NOMO-1 (cell line): ENCODE measurements at regions not wholly inside any gene's neighbourhood (a gene's known extent, or its start where the extent isn't known, plus 50 kb on each side); places are given as distances from the start of the nearest gene placed in this dataset.
"Not testable (repeated sequence)": the region's sequence is repeated elsewhere in the genome, so short reads cannot be mapped to it uniquely, and the experiment has no call there.

Source experiments
- DNase-seq, 2 experiments: peaks; one replicate each; lab custom pipeline; 2025; ENCODE audit not compliant: unreplicated experiment in 2 of 2; lab: John Stamatoyannopoulos, UW

DNA sequence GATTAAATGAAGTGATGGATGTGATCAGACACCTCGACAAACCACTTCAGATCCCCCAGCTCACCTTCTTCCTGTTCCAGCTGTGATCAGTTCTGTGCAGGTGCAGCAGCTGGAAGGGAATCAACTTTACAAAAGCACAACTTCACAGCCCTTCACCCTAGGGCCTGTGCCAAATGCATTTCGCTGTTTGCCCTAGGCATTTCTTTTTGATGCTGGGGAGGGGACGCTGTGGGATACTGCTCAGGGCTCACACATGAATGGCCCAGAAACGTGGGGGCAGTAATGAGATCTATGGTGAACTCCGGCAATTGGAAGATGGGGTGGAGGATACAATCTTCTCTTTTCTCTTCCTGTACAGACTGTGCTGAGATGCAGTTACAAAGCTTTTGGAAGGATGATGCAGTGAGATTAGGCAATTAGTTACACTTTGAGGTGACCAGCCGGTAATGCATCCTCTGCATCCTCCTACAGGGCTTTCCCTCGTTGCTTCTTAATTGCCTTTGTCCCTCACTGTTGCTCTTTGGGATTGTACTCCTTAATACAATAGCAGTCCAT is 215.1 kb upstream of the PITX2 start:
- no peak for DNase-seq

DNA sequence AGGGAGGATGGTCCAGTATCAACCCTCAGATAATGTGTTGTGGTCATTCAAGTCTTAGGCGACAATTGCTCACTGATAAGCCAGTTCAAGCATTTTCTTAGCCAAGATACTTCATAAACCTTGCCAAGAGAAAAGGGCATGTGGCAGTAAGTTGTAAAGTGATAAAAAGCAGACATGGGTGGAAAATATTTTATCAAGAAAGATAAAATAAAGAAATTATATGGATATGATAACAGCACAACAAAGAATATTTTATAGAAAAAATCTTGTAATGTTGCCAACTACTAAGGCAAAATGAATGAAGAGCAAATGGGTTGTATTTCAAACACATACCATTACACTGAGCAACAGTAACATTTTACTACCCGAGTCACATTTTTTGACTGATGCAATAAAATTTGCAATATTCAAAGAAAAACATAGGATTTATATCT is 217.4 kb upstream of the PITX2 start:
- no peak for DNase-seq

DNA sequence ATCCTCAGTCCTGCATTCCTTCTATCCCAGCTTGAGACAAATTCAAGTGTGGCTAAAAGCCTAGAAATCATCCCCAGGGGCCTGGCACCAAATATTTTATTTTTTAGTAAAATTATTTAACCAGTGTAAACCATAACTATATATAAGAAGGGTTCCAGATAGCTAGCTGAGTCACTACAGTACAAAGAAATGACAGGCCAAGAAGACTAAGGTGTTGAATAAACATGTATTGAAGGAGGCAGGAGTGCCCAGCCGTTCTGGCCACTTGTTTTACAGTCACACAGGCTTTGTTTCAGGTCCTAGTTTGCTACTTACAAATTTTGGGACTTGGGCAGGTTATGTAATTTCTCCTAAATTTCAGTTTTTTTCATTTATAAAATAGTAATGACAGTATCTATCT is 225.9 kb upstream of the PITX2 start:
- no peak for DNase-seq

DNA sequence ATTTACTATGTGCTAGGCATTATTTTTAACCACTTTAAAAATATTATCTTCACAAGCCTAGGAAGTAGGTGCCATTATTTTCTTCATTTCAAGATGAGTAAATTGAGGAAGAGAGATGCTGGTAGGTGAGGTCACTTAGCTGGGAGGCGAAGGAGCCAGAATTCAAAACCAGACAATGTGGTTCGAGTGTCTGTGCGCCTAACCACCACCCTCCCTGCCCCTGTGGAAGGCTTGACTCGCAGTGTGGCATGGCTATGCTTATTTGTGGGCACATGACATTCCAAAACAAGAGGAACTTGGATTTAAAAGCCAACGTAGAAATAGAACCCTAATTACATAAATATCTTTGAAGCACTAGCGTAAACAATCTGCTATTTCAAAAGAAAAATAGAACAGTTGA is 226.6 kb upstream of the PITX2 start:
- no peak for DNase-seq

DNA sequence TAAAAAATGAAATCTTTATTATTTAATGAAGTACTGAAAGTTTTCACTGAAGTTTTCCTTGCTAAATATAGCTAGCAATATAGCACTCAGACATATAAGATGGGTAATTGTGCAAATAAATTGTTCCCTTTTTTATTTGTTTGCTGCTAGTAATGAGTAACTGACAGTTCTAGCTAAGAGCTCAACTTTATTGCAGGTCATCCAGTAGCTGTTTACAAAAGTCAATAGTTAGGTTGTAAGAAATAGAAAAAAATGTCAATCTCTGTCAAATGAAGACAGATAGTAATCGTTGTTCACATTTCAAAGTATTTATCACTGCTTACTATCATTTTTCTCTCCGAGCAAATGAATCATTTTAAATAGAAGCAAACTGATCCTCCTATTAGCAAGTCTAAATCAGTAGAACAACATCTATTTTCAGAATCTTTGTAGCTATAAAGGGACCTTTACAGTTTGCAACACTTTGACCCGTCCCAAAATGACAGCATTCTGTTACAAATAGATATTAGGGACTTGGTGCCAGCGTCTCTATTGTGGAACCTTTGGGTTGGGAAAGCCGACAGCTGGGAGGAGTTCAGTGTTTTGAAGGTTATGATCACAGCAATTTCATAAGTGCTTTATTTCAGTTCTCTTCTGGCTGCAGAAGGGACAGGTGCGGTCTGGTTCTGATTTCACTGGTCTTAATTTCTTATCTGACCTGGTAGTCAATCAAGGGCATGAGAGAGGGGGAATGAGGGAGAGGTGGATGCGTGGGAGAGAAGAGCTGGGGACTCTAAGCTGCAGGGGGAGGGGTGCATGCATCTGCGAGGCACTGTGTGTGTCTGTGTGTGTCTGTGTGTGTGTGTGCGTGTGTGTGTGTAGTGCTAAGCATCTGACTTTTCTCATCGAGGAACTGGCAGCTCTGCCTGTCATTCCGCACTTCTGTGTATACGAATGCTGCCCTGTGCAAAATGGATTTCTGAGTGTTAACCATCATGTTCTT is 227.9 kb upstream of the PITX2 start:
- no peak for DNase-seq

DNA sequence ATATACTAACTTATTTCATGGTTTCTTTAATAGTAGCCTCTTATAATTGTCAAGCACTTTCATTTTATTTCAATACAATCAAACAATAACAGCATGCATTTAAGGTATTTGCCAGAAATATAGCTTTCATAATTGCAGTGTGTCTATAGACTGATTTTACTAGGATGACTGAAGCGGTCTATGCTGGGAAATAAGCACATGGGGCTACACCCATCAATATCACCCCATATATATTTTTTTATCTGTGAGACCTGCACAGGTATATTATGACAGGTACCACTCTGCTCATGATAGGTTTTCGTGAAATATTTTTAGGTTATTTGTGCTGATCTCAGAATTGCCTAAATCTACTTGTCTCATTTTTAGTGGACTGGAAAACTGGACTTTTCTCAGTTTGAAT is 229.1 kb upstream of the PITX2 start:
- DNase-seq, result no peak

DNA sequence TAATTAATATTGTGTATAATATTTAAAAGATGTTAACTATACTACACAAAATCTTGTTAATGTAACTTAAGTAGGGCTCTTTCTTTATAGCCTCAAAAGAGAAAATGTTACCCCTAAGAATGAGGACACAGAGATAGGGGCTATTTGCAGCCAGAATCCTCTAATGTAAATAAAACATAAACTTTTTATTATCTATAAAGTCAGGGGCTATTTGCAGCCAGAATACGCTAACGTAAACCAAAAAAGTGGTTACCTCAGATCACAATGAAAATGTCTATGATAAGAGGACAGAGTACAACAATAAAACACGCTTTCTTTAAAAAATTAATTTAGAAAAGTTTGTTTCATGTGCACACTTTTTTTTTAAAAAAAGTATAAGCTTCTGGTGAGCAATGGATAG is 229.9 kb upstream of the PITX2 start:
- DNase-seq, result no peak

DNA sequence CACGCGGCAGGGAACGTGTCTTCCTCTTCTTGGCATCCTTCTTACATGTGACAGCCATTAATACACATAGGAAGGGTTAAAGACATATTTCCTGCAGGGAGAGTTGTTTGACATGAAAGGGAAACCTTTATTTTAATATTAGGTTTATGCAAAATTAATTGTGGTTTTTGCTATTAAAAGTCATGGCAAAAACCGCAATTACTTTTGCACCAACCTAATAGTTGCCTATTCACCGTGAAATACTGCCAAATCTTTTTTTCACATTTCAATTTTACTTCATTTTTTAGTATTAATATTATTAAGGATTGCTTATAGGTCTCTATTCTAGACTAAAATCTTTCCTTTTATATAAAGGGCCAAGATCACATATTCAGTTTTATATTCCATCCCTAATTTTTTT is 230.4 kb upstream of the PITX2 start:
- no peak for DNase-seq

DNA sequence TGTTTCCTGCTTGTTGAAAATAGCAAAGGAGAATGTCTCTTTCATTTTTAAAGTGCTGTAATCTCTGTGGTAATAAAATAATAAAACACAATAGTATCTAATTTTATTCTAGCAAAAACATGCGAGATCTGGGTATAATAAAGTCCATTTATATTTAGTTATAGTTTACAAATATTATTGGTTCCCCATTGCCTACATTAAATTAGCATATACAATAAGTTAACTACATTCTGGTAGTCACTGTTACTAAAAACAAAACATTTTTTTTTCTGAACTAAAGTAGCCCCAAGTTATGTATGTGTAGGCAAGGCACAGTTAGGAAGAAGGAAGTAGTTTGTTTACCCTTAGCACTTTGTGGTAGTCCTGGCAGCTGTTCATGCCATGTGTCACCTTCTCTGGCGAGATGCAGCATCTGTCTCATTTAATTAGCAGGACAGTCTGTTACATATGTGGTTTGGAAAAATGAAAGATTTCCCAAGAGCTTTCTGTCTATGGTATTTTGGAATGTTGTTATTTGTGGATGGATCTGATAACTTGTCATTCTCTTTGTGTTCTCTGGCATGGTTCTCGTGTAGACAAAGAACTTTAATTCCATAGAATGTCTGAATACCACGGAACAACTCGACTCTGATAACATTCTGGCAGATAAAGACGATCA is 231.3 kb upstream of the PITX2 start:
- DNase-seq, result no peak

DNA sequence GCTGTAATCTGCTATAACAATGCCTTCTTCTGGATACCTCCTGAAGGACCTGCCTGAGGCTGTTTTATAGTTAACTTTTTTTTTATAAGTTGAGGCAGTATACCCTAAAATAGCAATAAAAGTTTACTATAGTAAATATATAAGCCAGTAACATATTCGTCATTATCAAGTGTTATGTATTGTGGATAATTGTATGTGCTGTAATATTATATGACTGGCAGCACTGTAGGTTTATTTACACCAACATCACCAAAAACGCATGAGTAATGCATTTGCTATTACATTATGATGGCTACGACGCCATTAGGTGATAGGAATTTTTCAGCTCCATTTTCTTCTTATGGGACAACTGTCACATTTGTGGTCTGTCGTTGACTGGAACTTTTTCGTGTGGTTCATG is 237.2 kb upstream of the PITX2 start:
- no peak for DNase-seq

DNA sequence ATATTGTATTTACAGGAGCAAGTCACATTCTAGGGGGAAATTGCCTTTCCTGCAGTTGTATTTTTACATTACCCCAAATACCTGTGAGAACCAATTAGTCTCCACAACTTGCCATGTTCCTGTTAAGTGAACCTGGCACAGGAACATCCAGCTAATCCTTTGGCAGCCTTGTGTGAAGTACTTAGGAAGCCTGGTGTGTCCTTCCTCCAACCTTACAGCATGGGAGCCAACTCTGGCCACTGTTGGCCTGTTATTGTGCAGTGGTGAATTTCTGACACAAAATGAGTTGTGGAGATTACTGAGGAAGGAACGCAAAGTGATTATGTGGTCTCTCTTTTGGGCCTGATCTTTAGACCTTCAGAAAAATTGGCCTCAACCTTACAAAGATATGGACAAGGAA is 238.0 kb upstream of the PITX2 start:
- DNase-seq, result no peak

DNA sequence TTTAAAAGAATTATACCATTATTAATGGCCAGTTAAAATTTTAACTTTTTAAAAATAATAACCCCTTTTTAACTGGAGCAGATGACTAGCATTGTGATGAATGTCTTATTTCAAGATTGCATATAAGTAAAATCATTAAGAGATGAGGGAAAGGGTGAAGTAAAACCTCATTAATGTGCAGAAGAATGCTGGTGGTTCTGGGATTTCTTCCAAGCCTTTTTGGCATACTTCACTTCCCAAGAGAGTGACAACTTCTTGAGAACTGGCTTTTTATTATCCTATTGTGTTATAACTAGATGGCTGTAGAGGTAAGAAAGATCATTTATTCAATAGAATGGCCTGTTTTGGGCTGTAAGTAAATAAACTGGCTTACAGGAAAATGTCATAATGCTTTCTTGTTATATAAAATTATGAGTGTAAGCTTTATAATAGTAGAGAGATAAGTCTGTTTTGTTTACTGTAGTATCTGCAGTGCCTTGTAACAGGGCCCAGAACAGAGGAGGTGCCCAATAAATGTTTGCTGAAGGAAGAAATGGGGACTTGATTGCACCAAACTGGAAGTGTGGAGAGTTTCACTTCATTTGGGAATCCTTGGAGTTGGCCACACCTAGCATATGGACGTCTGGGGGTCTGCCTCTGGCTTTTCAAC is 242.9 kb upstream of the PITX2 start:
- DNase-seq, result no peak

DNA sequence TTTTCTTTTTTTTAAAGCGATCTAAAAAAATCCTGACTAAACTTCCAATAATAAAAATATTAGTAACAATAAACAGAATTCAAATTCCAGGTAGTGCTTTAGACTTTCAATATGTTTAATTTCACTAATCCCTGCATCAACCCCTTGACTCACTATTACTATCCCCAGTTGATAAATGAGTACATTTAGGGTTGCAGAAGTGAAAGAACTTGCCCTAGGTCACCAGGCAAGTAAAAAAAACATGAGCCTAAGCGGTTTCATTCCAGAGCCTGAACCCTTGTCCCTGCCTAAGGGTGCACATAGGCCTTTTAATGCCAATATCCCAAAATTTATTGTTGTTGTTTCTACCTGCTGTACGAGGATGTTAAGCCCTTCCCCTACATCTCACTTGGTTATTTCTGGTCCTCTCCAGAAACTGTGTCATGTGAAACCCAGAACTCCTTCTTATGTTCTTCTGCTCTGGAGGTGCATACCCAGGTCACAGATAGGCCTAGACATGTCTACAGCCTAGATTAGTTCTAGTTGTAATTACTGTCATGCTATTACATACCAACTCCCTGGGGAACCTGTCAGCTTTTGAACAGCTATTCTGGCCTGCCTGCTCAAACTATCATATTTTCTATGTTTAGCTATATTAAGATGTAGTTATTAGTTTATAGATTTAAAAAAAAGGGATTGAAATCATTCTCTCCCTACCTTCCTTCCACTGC is 244.5 kb upstream of the PITX2 start:
- peak in 1 of 2 experiments; percentile 33 for DNase-seq

DNA sequence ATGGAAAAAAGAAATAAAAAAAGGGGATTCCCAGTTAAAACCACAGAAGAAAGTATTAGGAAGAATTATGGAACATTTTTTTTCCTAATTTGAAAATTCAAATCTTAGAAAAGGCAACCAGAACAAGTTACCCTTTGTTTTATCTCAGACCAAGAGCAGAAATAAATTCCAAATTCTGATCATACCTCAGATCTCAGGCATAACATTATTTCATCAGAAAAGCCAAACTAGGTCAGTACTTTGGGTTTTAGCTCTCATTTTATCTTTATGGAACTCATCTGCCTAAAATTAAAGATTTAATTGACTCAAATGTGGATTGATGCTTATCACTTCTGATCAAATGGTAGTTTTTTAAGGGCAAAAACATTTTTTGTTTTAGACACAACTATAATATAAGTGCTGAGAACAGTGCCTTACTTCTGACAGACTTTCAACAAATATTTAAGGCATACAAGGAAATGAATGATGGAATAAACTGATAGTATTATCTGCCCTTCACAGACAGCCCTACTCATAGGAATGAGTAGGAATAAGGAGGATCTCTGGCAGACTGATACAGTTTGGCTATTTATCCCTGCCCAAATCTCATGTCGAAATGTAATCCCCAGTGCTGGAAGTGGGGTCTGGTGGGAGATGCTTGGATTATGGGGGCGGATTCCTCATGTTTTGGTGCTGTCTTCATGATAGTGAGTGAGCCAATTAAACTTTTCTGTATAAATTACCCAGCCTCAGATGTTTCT is 245.3 kb upstream of the PITX2 start:
- DNase-seq, result no peak

DNA sequence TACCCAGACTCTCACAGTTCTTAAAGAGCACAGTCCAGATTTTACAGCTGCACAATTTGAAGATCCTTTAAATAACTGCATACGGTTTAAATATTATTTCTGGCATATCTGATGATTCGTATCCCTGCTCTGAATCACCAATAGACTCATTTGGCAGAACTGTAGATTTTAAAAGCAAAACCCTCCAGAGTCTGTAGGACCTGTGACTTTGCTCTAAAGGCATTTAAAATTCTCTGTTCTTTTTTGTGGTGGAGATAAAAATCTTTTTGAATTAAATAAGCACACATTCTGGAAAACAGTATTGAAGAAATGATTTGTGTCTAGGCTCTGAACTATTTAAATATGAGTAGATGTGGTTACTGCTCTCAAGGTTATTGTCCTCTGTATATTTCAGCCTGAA is 246.2 kb upstream of the PITX2 start:
- DNase-seq, result no peak

DNA sequence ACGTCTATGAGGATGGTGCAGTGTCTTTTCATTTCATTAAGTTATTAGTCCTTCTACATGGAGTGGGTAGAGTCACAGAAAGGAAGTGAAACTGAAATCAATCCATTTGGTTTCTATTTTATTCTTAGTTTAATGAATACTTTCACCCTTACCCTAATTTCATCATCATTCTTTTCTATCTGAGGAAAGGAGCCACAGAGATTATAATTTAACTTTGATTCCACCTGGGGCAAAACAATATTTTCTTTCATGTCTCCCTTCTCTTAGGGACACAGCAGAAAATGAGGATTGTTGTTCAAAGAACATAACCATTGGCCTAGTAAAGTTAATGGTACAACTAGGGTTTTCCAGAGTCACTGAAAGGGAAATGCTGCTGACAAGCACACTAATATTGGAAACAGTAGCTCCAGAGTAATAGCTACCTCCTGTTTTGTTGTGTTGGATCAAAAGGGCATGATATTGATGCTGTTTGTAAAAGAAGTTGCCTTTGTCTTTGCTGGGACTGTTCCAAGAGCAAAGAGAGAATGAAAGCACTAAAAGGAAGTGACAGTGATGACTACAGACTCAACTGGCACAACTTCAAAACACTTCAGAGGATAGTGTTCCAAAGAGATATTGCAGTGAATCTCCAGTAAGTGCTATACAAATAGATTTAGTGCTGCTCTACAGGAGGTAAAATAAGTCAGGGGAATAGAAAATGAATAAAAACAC is 247.1 kb upstream of the PITX2 start:
- peak in 1 of 2 experiments; percentile 80 for DNase-seq

DNA sequence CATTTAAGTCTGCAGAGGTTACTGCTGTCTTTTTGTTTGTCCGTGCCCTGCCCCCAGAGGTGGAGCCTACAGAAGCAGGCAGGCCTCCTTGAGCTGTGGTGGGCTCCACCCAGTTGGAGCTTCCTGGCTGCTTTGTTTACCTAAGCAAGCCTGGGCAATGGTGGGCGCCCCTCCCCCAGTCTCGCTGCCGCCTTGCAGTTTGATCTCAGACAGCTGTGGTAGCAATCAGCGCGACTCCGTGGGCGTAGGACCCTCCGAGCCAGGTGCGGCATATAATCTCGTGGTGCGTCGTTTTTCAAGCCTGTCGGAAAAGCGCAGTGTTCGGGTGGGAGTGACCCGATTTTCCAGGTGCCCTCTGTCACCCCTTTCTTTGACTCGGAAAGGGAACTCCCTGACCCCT is 253.3 kb upstream of the PITX2 start:
- DNase-seq, result not testable (repeated sequence)

DNA sequence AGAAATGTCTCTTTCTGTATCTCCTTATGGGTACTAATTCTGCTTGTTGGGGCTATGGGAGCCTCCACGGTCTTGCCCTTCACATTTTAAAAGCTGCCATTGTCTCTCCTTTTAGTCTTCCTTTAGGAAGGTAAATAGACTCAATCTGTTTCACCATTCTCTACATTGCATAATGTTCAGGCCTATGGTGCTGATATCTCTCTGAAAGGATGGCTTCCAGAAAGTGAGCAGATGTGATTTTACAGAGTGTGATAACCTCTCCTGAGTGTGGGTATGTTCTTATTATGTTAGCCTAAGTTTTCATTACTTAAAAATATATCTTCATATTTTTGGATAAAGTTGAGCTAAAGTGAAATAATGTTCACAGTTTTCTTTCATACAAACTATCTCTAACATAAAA is 254.0 kb upstream of the PITX2 start:
- no peak for DNase-seq

DNA sequence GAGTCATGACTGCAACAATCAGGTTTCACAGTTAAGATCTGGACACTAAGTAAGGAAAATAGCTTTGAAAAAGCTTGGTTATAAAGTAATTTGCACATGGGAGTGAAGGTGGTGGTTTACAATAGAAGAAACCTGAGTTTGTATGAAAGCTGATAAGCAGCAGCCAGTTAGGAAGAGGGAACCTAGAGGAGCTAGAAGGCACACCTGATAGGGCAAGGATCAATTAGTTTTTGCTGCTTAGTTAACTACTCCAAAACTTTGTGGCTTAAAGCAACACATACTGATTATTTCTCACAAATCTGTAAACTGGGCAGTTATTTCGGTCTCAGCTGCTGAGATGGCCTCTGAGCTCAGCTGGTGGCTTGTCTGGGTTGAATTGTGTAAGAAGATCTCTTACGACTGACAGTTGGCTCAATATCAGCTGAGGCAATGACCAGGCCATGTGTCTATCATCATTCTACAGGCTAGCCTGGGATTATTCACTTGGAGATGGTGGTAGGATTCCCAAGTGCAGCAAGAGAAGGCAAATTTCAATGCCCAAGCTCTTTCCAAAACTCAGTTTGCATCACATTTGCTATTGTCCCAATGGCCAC is 255.0 kb upstream of the PITX2 start:
- no peak for DNase-seq
